ENCODE measurements at regions not wholly inside any gene's neighbourhood (a gene's known extent, or its start where the extent isn't known, plus 50 kb on each side); places are given as distances from the start of the nearest gene placed in this dataset.

DNA sequence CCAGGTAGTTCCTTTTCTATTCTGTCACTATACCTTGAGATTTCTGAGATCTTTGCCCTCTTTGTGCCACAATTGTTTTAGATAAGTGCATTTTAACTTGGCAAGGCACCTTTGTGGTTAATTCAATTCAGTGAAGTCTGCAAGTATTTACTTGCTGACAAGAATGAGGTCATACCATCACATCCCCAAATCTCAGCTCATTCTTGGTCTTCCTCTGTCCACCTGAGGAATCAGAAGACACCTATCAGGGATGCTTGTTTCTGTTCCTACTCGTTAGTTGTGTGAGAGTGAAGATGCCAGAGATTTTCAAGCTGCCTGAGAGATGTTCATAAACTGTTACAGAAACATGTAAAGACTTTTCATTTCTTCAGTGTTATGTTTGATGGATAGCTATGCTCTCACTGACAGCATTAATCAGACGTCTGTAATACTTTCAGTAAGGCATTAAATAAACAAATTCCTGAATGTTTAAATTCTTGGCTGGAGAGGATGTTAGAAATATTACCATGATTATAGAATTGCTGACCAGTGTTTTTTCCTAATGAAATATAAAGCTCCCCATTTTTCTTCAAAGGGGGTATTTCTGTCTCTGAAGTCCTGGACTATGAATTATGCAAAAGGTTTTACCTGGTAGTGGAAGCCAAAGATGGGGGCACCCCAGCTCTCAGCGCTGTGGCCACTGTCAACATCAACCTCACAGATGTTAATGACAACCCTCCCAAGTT, 135.0 kb upstream of the MTNR1B start:
- H2AFZ ChIP-seq (ENCODE audit: low read length) = no peak overlapping the region
- no peak overlapping the region for H2BK5ac ChIP-seq (ENCODE audit: low read depth, low read length)
- ChIA-PET CTCF (ENCODE audit: partially characterized antibody) (interaction anchor here (0.8 to 1.0 kb wide), 2 partner anchors 12 to 27 kb away, joined by 3 read pairs; no protein-coding TSS in a partner anchor), POLR2A (ENCODE audit: partially characterized antibody) (no interaction called here)
- no peaks in the 10 kb centered on the region for H4K20me1 ChIP-seq (replicated peaks in 1 of 2; ENCODE audit: control insufficient read depth in 1 of 2, insufficient read depth in 2 of 2, low read length in 2 of 2)
- H4K8ac ChIP-seq (ENCODE audit: extremely low read depth, insufficient read depth, low read length) = no peak overlapping the region
- no peaks in the 10 kb centered on the region for H3K27me3 ChIP-seq (replicated peaks in 1 of 4; ENCODE audit: control insufficient read depth in 3 of 4, extremely low read depth in 1 of 4, insufficient read depth in 3 of 4, low read length in 3 of 4)
- no peak for TF ChIP-seq EZH2 (IDR thresholded peaks at IDR 0.05; ENCODE audit: low read depth, low read length, severe bottlenecking)
- TF ChIP-seq KDM5A (IDR thresholded peaks at IDR 0.05; ENCODE audit: low read length) = no peak
- no peak for TF ChIP-seq E2F6 (IDR thresholded peaks at IDR 0.05)
- TF ChIP-seq TBP (IDR thresholded peaks at IDR 0.05; ENCODE audit: low read depth, low read length) = no peak
- no peak for TF ChIP-seq MAFK (IDR thresholded peaks at IDR 0.05; ENCODE audit: low read depth, low read length)
- no peak for TF ChIP-seq SUZ12 (IDR thresholded peaks at IDR 0.05; ENCODE audit: low read length)
- TF ChIP-seq CHD2 (IDR thresholded peaks at IDR 0.05; ENCODE audit: low read length) = no peak
- TF ChIP-seq CTBP2 (IDR thresholded peaks at IDR 0.05; ENCODE audit: borderline replicate concordance, insufficient read depth, insufficient read length, low read length) = no peak
- no peaks in the 10 kb centered on the region for H3K9me3 ChIP-seq (ENCODE audit: insufficient read depth in 2 of 2, low read depth in 1 of 2, low read length in 1 of 2)
- no peak overlapping the region for H2BK20ac ChIP-seq (ENCODE audit: low read length)
- H3K23me2 ChIP-seq (ENCODE audit: low read depth, low read length) = no peaks in the 10 kb centered on the region
- no peak overlapping the region for H2BK12ac ChIP-seq (ENCODE audit: low read depth, low read length)
- H3K27ac ChIP-seq (ENCODE audit: low read depth, low read length) = no peak overlapping the region
- FAIRE-seq (no peak), DNase-seq (ENCODE audit: low read depth in 1 of 2, low spot score in 2 of 2) (no peak)
- no peak overlapping the region for H2BK15ac ChIP-seq (ENCODE audit: low read length)
- no peak overlapping the region for H4K91ac ChIP-seq (replicated peaks; ENCODE audit: insufficient read length, low read length)
- H3K36me3 ChIP-seq (ENCODE audit: control insufficient read depth in 2 of 4, insufficient read depth in 4 of 4, low read length in 3 of 4) = no peaks in the 10 kb centered on the region
- H3K79me1 ChIP-seq (ENCODE audit: low read depth, low read length) = no peaks in the 10 kb centered on the region; the same call in 1 of the 2 replicates
- H2BK120ac ChIP-seq (replicated peaks; ENCODE audit: low read depth, low read length) = no peak overlapping the region
- H3K4me2 ChIP-seq (ENCODE audit: insufficient read depth in 1 of 2, low read depth in 2 of 2, low read length in 2 of 2) = no peak overlapping the region
- no peaks in the 10 kb centered on the region for H3K79me2 ChIP-seq (ENCODE audit: control insufficient read depth in 1 of 2, insufficient read depth in 2 of 2, low read length in 2 of 2)
- H3K23ac ChIP-seq (ENCODE audit: insufficient read length) = no peak overlapping the region
- H3K56ac ChIP-seq (replicated peaks; ENCODE audit: insufficient read length, low read depth, low read length) = no peak overlapping the region
- H3K9ac ChIP-seq (replicated peaks in 1 of 4; ENCODE audit: extremely low read depth in 1 of 4, low read depth in 3 of 4, low read length in 3 of 4) = no peak overlapping the region
- H2AK5ac ChIP-seq (ENCODE audit: low read depth, low read length) = no peak overlapping the region
- no peak overlapping the region for H3K4me3 ChIP-seq (ENCODE audit: extremely low read depth in 1 of 4, insufficient read depth in 2 of 4, low read depth in 3 of 4, low read length in 4 of 4)
- peaks cover 0 to 10% (median 5%) of the 10 kb centered on the region in 4 experiments; a peak in 4 of 7 replicates for H3K4me1 ChIP-seq (replicated peaks in 1 of 4; ENCODE audit: control insufficient read depth in 3 of 4, insufficient read depth in 4 of 4, low read length in 3 of 4)
- no peak overlapping the region for H3K18ac ChIP-seq (ENCODE audit: extremely low read depth, low read length)
- H3K14ac ChIP-seq (ENCODE audit: insufficient read length) = no peak overlapping the region
- no peak overlapping the region for H3K4ac ChIP-seq (replicated peaks; ENCODE audit: insufficient read length, low read depth, low read length)
- 82% methylated on average over 3 of the region's 3 CpGs; no CpG with 5 or more reads in 1 of the 2 experiments for WGBS, 2 experiments (ENCODE audit: extremely low coverage in 1 of 2, insufficient coverage in 1 of 2, insufficient read length in 1 of 2, insufficient replicate concordance in 2 of 2, low coverage in 1 of 2, low lambda C conversion rate in 2 of 2, missing lambda C conversion rate in 1 of 2)
- H4K5ac ChIP-seq (ENCODE audit: insufficient read length, low read depth, low read length) = no peak overlapping the region
